OCI-LY1 (cell line): ENCODE measurements at regions not wholly inside any gene's neighbourhood (a gene's known extent, or its start where the extent isn't known, plus 50 kb on each side); places are given as distances from the start of the nearest gene placed in this dataset.

Experiments used
- H2AFZ ChIP-seq: fragments of 200-600 bp; sonication (generic), shearing (Covaris generic); 2 replicates; pipeline ENCODE4 v1.6.0; 2014; ENCODE audit warnings: antibody characterized with exemption, mild to moderate bottlenecking, low read length
- H3F3A ChIP-seq: fragments of 200-600 bp; sonication (generic), shearing (Covaris generic); 2 replicates; pipeline ENCODE4 v1.6.0; 2014; ENCODE audit warnings: mild to moderate bottlenecking, antibody characterized with exemption, low read length, moderate library complexity; ENCODE audit not compliant: insufficient read depth
- H3K27ac ChIP-seq: fragments of 200-600 bp; sonication (generic); 2 replicates; pipeline ENCODE4 v1.5.1; 2014; ENCODE audit warnings: low read length, mixed run types, mild to moderate bottlenecking, low read depth; ENCODE audit not compliant: poor library complexity, severe bottlenecking
- H3K27me3 ChIP-seq: fragments of 200-600 bp; sonication (generic); 2 replicates; pipeline ENCODE4 v1.6.0; 2014; ENCODE audit warnings: antibody characterized with exemption, mild to moderate bottlenecking, low read length, moderate library complexity; ENCODE audit not compliant: insufficient read depth
- H3K36me3 ChIP-seq: fragments of 200-600 bp; sonication (generic); 2 replicates; pipeline ENCODE4 v1.6.1; 2014; ENCODE audit warnings: mild to moderate bottlenecking, antibody characterized with exemption, low read length, moderate library complexity, mixed read lengths; ENCODE audit not compliant: insufficient read depth
- H3K4me1 ChIP-seq: fragments of 200-600 bp; sonication (generic); 2 replicates; pipeline ENCODE4 v1.5.1; 2014; ENCODE audit warnings: mild to moderate bottlenecking, low read length, moderate library complexity; ENCODE audit not compliant: insufficient read depth, severe bottlenecking
- H3K4me2 ChIP-seq: fragments of 200-600 bp; sonication (generic), shearing (Covaris generic); 2 replicates; pipeline ENCODE4 v1.6.1; 2014; ENCODE audit warnings: low read length
- H3K4me3 ChIP-seq: fragments of 200-600 bp; sonication (generic); 2 replicates; pipeline ENCODE4 v1.5.1; 2014; ENCODE audit warnings: low read length, low read depth, mild to moderate bottlenecking, mixed read lengths; ENCODE audit not compliant: poor library complexity, severe bottlenecking
- H3K79me2 ChIP-seq: fragments of 200-600 bp; shearing (Covaris generic); 2 replicates; pipeline ENCODE4 v1.6.1; 2016; ENCODE audit warnings: mixed run types, low read length, mixed read lengths; ENCODE audit not compliant: insufficient read depth
- H3K9ac ChIP-seq: fragments of 200-600 bp; sonication (generic), shearing (Covaris generic); 2 replicates; pipeline ENCODE4 v1.6.1; 2014; ENCODE audit warnings: mild to moderate bottlenecking, low read length, mixed read lengths
- H3K9me2 ChIP-seq: fragments of 200-600 bp; sonication (generic), shearing (Covaris generic); 2 replicates; pipeline ENCODE4 v1.6.1; 2014; ENCODE audit warnings: low read depth, mild to moderate bottlenecking, low read length, mixed read lengths
- H3K9me3 ChIP-seq: fragments of 200-600 bp; shearing (Covaris generic); 2 replicates; pipeline ENCODE4 v1.6.1; 2014; ENCODE audit warnings: low read length, mixed read lengths
- H4K20me1 ChIP-seq: fragments of 200-600 bp; sonication (generic), shearing (Covaris generic); 2 replicates; pipeline ENCODE4 v1.6.0; 2016; ENCODE audit warnings: mild to moderate bottlenecking, low read length; ENCODE audit not compliant: insufficient read depth
- EZH2 ChIP-seq: fragments of 200-600 bp; sonication (generic), shearing (Covaris generic); IDR thresholded peaks from 2 replicates; pipeline ENCODE4 v1.8.0; 2017; ENCODE audit warnings: borderline replicate concordance, mixed run types, mild to moderate bottlenecking, antibody characterized with exemption, low read length, moderate library complexity, mixed read lengths
- TF ChIP-seq, protein P1 (sequence below): fragments of 200-600 bp; sonication (generic), shearing (Covaris generic); IDR thresholded peaks from 2 replicates; pipeline ENCODE4 v1.5.1; 2017; ENCODE audit warnings: mild to moderate bottlenecking, antibody characterized with exemption, low read length, moderate library complexity, mixed read lengths

DNA sequence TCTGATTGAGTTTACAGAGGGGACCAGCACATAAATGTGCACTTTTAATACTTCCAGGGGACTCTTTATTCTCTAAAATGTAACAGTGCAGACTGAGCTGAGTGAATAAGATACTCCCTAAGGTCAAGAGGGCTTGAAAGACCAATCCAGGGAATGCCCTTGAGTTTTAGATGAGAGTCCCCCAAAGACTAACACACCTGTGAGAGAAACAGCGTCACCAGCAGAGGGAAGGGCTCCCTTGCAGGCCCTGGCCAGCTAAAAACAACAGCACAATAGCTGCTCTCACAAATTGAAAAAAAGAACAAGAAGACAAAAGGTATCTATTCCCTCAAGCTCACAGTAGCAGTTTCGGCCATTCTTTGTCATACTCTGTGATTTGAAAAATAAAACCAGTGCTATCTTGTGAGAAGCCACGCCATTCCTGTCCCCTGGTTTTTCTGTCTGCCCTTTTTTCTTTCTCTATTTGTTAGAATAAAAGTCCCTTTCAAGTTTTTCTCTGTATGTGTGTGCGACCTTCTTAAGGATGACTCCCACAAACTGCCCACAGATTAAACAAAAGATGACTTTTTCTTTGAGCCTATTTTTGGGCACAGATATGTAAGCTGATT, 230.4 kb upstream of the BMPER start:
- Histone ChIP-seq H3K4me1 (peaks cover 21% of the 10 kb centered on the region), H3K9me3 (no peaks in the 10 kb centered on the region), H2AFZ (no peak overlapping the region), H3K27ac (no peak overlapping the region), H4K20me1 (no peaks in the 10 kb centered on the region), H3K4me2 (no peak overlapping the region), H3K79me2 (no peaks in the 10 kb centered on the region), H3K4me3 (no peak overlapping the region), H3K9ac (no peak overlapping the region), H3F3A (no peaks in the 10 kb centered on the region), H3K27me3 (no peaks in the 10 kb centered on the region), H3K9me2 (no peaks in the 10 kb centered on the region), H3K36me3 (no peaks in the 10 kb centered on the region)
- TF ChIP-seq, protein P1, sequence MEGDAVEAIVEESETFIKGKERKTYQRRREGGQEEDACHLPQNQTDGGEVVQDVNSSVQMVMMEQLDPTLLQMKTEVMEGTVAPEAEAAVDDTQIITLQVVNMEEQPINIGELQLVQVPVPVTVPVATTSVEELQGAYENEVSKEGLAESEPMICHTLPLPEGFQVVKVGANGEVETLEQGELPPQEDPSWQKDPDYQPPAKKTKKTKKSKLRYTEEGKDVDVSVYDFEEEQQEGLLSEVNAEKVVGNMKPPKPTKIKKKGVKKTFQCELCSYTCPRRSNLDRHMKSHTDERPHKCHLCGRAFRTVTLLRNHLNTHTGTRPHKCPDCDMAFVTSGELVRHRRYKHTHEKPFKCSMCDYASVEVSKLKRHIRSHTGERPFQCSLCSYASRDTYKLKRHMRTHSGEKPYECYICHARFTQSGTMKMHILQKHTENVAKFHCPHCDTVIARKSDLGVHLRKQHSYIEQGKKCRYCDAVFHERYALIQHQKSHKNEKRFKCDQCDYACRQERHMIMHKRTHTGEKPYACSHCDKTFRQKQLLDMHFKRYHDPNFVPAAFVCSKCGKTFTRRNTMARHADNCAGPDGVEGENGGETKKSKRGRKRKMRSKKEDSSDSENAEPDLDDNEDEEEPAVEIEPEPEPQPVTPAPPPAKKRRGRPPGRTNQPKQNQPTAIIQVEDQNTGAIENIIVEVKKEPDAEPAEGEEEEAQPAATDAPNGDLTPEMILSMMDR, result no peak; the same call in 1 of the 2 replicates
- TF ChIP-seq EZH2, result no peak

DNA sequence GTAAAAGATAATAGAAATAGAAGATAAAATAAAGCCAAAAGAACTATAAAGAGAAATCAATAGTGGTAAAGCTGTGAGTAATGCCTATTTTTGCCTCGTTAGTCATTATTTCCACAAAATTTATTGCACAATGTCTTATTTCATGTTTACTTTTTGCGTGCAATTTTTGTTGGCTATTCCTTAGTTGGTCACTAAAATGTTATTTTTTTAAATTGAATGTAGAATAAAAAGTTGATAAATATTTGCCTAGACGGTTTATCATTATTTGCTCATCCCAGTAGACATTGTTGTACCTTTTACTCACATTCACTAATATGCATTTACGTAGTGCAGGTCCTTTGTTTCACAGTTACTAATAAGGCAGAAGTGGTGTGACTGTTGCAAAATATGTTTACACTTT, 227.8 kb upstream of the BMPER start:
- H3F3A ChIP-seq, result no peaks in the 10 kb centered on the region
- TF ChIP-seq, protein P1, result no peak
- no peak for TF ChIP-seq EZH2
- H3K4me2 ChIP-seq, result no peak overlapping the region
- no peaks in the 10 kb centered on the region for H3K9me3 ChIP-seq
- no peak overlapping the region for H3K4me3 ChIP-seq
- H4K20me1 ChIP-seq, result no peaks in the 10 kb centered on the region
- H3K4me1 ChIP-seq, result peaks cover 2% of the 10 kb centered on the region
- no peaks in the 10 kb centered on the region for H3K79me2 ChIP-seq
- H2AFZ ChIP-seq, result no peak overlapping the region
- no peak overlapping the region for H3K27ac ChIP-seq
- H3K9me2 ChIP-seq, result no peaks in the 10 kb centered on the region
- H3K9ac ChIP-seq, result no peak overlapping the region
- H3K36me3 ChIP-seq, result no peaks in the 10 kb centered on the region
- H3K27me3 ChIP-seq, result no peaks in the 10 kb centered on the region

DNA sequence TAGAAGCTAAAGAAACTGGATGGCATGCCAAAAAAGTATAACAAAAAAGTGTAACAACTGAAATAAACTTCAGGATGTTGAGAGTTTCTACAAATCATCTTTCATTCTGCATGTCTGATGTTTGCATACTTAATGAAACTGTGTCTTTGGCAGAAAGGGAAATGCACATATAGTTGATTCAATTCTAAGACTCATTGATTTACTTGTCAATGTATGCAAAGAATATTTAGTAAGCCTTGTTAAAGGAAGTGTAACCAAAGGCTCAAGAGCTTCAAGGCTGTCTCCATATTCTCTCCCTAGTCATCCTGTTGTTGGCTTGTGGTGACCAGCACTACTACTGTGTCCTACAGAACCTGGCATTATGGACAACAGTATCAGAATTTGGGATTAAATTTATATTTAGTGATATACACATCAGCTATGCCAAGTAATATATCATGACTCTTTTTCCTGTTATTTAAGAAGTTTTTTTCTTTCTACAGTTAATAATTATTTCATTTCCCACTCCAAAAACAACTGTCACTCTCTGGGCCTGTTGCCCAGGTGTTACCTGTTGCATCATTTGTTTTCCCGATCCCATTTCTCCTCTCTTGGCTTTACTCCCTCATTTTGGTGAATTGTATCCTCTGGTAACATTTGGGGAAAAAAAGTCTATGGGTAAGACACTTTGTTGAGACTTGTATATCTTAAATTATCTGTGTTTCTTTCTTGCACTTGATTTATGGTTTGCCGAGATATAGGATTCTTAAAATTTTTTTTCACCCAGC, 226.6 kb upstream of the BMPER start:
- Histone ChIP-seq H4K20me1 (no peaks in the 10 kb centered on the region), H3K4me3 (no peak overlapping the region), H3K27ac (no peak overlapping the region), H3K79me2 (no peaks in the 10 kb centered on the region), H3K9me3 (no peaks in the 10 kb centered on the region), H3K4me1 (no peaks in the 10 kb centered on the region), H3K4me2 (no peak overlapping the region), H3K36me3 (no peaks in the 10 kb centered on the region), H3F3A (no peaks in the 10 kb centered on the region), H2AFZ (no peak overlapping the region), H3K9me2 (no peaks in the 10 kb centered on the region), H3K9ac (no peak overlapping the region), H3K27me3 (no peaks in the 10 kb centered on the region)
- TF ChIP-seq, protein P1, result no peak
- TF ChIP-seq EZH2, result no peak
